GM18499 (cell line): ENCODE measurements at regions not wholly inside any gene's neighbourhood (a gene's known extent, or its start where the extent isn't known, plus 50 kb on each side); places are given as distances from the start of the nearest gene placed in this dataset.
"Not testable (repeated sequence)": the region's sequence is repeated elsewhere in the genome, so short reads cannot be mapped to it uniquely, and the experiment has no call there.

Source experiments
- ATAC-seq: cut with Tn5 transposase; IDR thresholded peaks from one replicate; pipeline ENCODE4 v1.9.1; 2021; ENCODE audit warnings: moderate number of reproducible peaks; ENCODE audit not compliant: insufficient read depth, unreplicated experiment

- no peak for ATAC-seq
Observed at GRCh38 chr6:21767891-21768648, 174.5 kb downstream of the SOX4 start.

- ATAC-seq: no peak
Observed at GRCh38 chr6:21769405-21769861, 175.9 kb downstream of the SOX4 start.

- no peak for ATAC-seq
Observed at GRCh38 chr6:21769968-21770367, 176.4 kb downstream of the SOX4 start.

- ATAC-seq: no peak
Observed at GRCh38 chr6:21771626-21772320, 178.2 kb downstream of the SOX4 start.

GRCh38 chr6:21772477-21772876, 178.9 kb downstream of the SOX4 start:
- no peak for ATAC-seq

- ATAC-seq: no peak
Observed at GRCh38 chr6:21772884-21773575, 179.5 kb downstream of the SOX4 start.

GRCh38 chr6:21773576-21773968, 180.0 kb downstream of the SOX4 start:
- ATAC-seq: no peak

- ATAC-seq: no peak
Observed at GRCh38 chr6:21777846-21778245, 184.3 kb downstream of the SOX4 start.

- no peak for ATAC-seq
Observed at GRCh38 chr6:21780141-21780540, 186.6 kb downstream of the SOX4 start.

- no peak for ATAC-seq
Observed at GRCh38 chr6:21780679-21781078, 187.1 kb downstream of the SOX4 start.

GRCh38 chr6:21781128-21781527, 187.6 kb downstream of the SOX4 start:
- no peak for ATAC-seq

GRCh38 chr6:21785164-21785563, 191.6 kb downstream of the SOX4 start:
- ATAC-seq: no peak

GRCh38 chr6:21791056-21791455, 197.5 kb downstream of the SOX4 start:
- no peak for ATAC-seq

GRCh38 chr6:21791581-21791980, 198.0 kb downstream of the SOX4 start:
- no peak for ATAC-seq

- ATAC-seq: no peak
Observed at GRCh38 chr6:21792177-21792576, 198.6 kb downstream of the SOX4 start.

GRCh38 chr6:21796979-21797378, 203.4 kb downstream of the SOX4 start:
- not testable (repeated sequence) for ATAC-seq

GRCh38 chr6:21798468-21798867, 204.9 kb downstream of the SOX4 start:
- ATAC-seq: no peak

GRCh38 chr6:21800330-21800729, 206.8 kb downstream of the SOX4 start:
- no peak for ATAC-seq

- ATAC-seq: no peak
Observed at GRCh38 chr6:21800948-21801438, 207.4 kb downstream of the SOX4 start.

- no peak for ATAC-seq
Observed at GRCh38 chr6:21801446-21802174, 208.1 kb downstream of the SOX4 start.
